ENCODE measurements at regions not wholly inside any gene's neighbourhood (a gene's known extent, or its start where the extent isn't known, plus 50 kb on each side); places are given as distances from the start of the nearest gene placed in this dataset.

GRCh38 chr4:24042094-24042493 lies 152.2 kb upstream of the PPARGC1A start:
- no peak for DNase-seq (ENCODE audit: low spot score)
- in situ Hi-C loops (cut with MboI; ENCODE audit: low sequenced_read_pairs, unreplicated experiment) = no loop called here
- TF ChIP-seq CTCF (IDR thresholded peaks at IDR 0.05; ENCODE audit: borderline replicate concordance, control extremely low read depth, extremely low read depth, insufficient read depth, missing control alignments) = no peak

GRCh38 chr4:24040811-24041210 lies 151.0 kb upstream of the PPARGC1A start:
- no peak for TF ChIP-seq CTCF (IDR thresholded peaks at IDR 0.05; ENCODE audit: borderline replicate concordance, control extremely low read depth, extremely low read depth, insufficient read depth, missing control alignments)
- no peak for DNase-seq (ENCODE audit: low spot score)
- in situ Hi-C loops (cut with MboI; ENCODE audit: low sequenced_read_pairs, unreplicated experiment) = no loop called here

GRCh38 chr4:24033626-24034025 lies 143.8 kb upstream of the PPARGC1A start:
- no peak for TF ChIP-seq CTCF (IDR thresholded peaks at IDR 0.05; ENCODE audit: borderline replicate concordance, control extremely low read depth, extremely low read depth, insufficient read depth, missing control alignments)
- no peak for DNase-seq (ENCODE audit: low spot score)
- in situ Hi-C loops (cut with MboI; ENCODE audit: low sequenced_read_pairs, unreplicated experiment) = no loop called here

- in situ Hi-C loops (cut with MboI; ENCODE audit: low sequenced_read_pairs, unreplicated experiment) = no loop called here
- DNase-seq (ENCODE audit: low spot score) = no peak
- no peak for TF ChIP-seq CTCF (IDR thresholded peaks at IDR 0.05; ENCODE audit: borderline replicate concordance, control extremely low read depth, extremely low read depth, insufficient read depth, missing control alignments)
Measured at GRCh38 chr4:24032371-24032989, 142.6 kb upstream of the PPARGC1A start.

- in situ Hi-C loops (cut with MboI; ENCODE audit: low sequenced_read_pairs, unreplicated experiment) = no loop called here
- TF ChIP-seq CTCF (IDR thresholded peaks at IDR 0.05; ENCODE audit: borderline replicate concordance, control extremely low read depth, extremely low read depth, insufficient read depth, missing control alignments) = no peak
- no peak for DNase-seq (ENCODE audit: low spot score)
Measured at GRCh38 chr4:24026596-24026995, 136.7 kb upstream of the PPARGC1A start.

- TF ChIP-seq CTCF (IDR thresholded peaks at IDR 0.05; ENCODE audit: borderline replicate concordance, control extremely low read depth, extremely low read depth, insufficient read depth, missing control alignments) = no peak
- in situ Hi-C loops (cut with MboI; ENCODE audit: low sequenced_read_pairs, unreplicated experiment) = no loop called here
- DNase-seq (ENCODE audit: low spot score) = no peak
Measured at GRCh38 chr4:24024605-24025004, 134.8 kb upstream of the PPARGC1A start.
